OCI-LY7 (cell line): ENCODE measurements at regions not wholly inside any gene's neighbourhood (a gene's known extent, or its start where the extent isn't known, plus 50 kb on each side); places are given as distances from the start of the nearest gene placed in this dataset.

ENCODE experiments used
- BruUV-seq: library from RNA; stranded (reverse); fragments of 400-500 nt; replicated peaks from 2 replicates; lab custom pipeline; 2021; lab: Mats Ljungman, UMichigan
- CTCF ChIA-PET: fragments of 300-600 bp; sonication (Branson Sonifier 250); formaldehyde crosslinking; loops from one replicate; lab custom pipeline; 2022; ENCODE audit warnings: antibody characterized with exemption; ENCODE audit not compliant: unreplicated experiment; lab: Charles Lee
- POLR2A ChIA-PET: fragments of 300-600 bp; sonication (Branson Sonifier 250); formaldehyde crosslinking; loops from one replicate; lab custom pipeline; 2022; ENCODE audit warnings: antibody characterized with exemption; lab: Charles Lee
- DNase-seq: peaks from one replicate; pipeline ENCODE4 v3.0.0-alpha.2; 2015; ENCODE audit warnings: low spot score
- H2AFZ ChIP-seq: fragments of 200-600 bp; sonication (generic), shearing (Covaris generic); 2 replicates; pipeline ENCODE4 v1.6.1; 2014; ENCODE audit warnings: mild to moderate bottlenecking, antibody characterized with exemption, low read length, moderate library complexity
- H3K27ac ChIP-seq: fragments of 200-600 bp; sonication (generic); 2 replicates; pipeline ENCODE4 v1.5.1; 2014; ENCODE audit warnings: mixed run types, low read depth, mild to moderate bottlenecking, moderate library complexity, low read length, inconsistent platforms; ENCODE audit not compliant: poor library complexity, severe bottlenecking
- H3K36me3 ChIP-seq: fragments of 200-600 bp; sonication (generic); 2 replicates; pipeline ENCODE4 v1.6.1; 2014; ENCODE audit warnings: mild to moderate bottlenecking, antibody characterized with exemption, low read length, moderate library complexity, mixed read lengths; ENCODE audit not compliant: insufficient read depth
- H3K4me1 ChIP-seq: fragments of 200-600 bp; sonication (generic); 2 replicates; pipeline ENCODE4 v1.5.1; 2014; ENCODE audit warnings: mild to moderate bottlenecking, low read length; ENCODE audit not compliant: insufficient read depth, poor library complexity, severe bottlenecking
- H3K4me2 ChIP-seq: fragments of 200-600 bp; sonication (generic); 2 replicates; pipeline ENCODE4 v1.6.1; 2014; ENCODE audit warnings: mild to moderate bottlenecking, low read length
- H3K4me3 ChIP-seq: fragments of 200-600 bp; sonication (generic); 2 replicates; pipeline ENCODE4 v1.5.1; 2014; ENCODE audit warnings: mild to moderate bottlenecking, low read depth, low read length; ENCODE audit not compliant: poor library complexity, severe bottlenecking
- H3K79me2 ChIP-seq: fragments of 200-600 bp; sonication (generic); 2 replicates; pipeline ENCODE4 v1.6.1; 2016; ENCODE audit warnings: low read depth, mild to moderate bottlenecking, low read length, moderate library complexity, mixed read lengths; ENCODE audit not compliant: insufficient read depth
- H3K9me2 ChIP-seq: fragments of 200-600 bp; sonication (generic); 2 replicates; pipeline ENCODE4 v1.6.1; 2016; ENCODE audit warnings: mild to moderate bottlenecking, low read length, mixed read lengths; ENCODE audit not compliant: insufficient read depth
- H3K9me3 ChIP-seq: fragments of 200-600 bp; sonication (generic); 2 replicates; pipeline ENCODE4 v1.6.1; 2014; ENCODE audit warnings: mild to moderate bottlenecking, mixed run types, low read length, mixed read lengths
- H4K20me1 ChIP-seq: fragments of 200-600 bp; sonication (generic); 2 replicates; pipeline ENCODE4 v1.6.1; 2014; ENCODE audit warnings: mild to moderate bottlenecking, antibody characterized with exemption, low read length, moderate library complexity, mixed read lengths; ENCODE audit not compliant: insufficient read depth
- EZH2phosphoT487 ChIP-seq: fragments of 200-600 bp; sonication (generic); IDR thresholded peaks from 2 replicates; pipeline ENCODE4 v1.6.1; 2018; ENCODE audit warnings: low read depth, borderline replicate concordance, mild to moderate bottlenecking, mixed run types, antibody characterized with exemption, low read length, moderate library complexity, mixed read lengths
- intact Hi-C: fragments of 100-400 bp; cut with micrococcal nuclease; formaldehyde crosslinking; loops from one replicate; pipeline ENCODE4 v1.10.0; 2022; ENCODE audit not compliant: unreplicated experiment
- TF ChIP-seq, protein P1 (sequence below): fragments of 200-600 bp; sonication (generic); conservative IDR thresholded peaks from 2 replicates; pipeline ENCODE4 v1.5.1; 2014; ENCODE audit warnings: mild to moderate bottlenecking, antibody characterized with exemption, low read length, moderate library complexity, mixed read lengths

- H2AFZ ChIP-seq = no peak overlapping the region
- TF ChIP-seq, protein P1, sequence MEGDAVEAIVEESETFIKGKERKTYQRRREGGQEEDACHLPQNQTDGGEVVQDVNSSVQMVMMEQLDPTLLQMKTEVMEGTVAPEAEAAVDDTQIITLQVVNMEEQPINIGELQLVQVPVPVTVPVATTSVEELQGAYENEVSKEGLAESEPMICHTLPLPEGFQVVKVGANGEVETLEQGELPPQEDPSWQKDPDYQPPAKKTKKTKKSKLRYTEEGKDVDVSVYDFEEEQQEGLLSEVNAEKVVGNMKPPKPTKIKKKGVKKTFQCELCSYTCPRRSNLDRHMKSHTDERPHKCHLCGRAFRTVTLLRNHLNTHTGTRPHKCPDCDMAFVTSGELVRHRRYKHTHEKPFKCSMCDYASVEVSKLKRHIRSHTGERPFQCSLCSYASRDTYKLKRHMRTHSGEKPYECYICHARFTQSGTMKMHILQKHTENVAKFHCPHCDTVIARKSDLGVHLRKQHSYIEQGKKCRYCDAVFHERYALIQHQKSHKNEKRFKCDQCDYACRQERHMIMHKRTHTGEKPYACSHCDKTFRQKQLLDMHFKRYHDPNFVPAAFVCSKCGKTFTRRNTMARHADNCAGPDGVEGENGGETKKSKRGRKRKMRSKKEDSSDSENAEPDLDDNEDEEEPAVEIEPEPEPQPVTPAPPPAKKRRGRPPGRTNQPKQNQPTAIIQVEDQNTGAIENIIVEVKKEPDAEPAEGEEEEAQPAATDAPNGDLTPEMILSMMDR = no peak
- no peak for TF ChIP-seq EZH2phosphoT487
- no peaks in the 10 kb centered on the region for H3K4me1 ChIP-seq
- ChIA-PET POLR2A (no interaction called here), CTCF (no interaction called here)
- DNase-seq = no peak
- no peaks in the 10 kb centered on the region for H4K20me1 ChIP-seq
- no peaks in the 10 kb centered on the region for H3K9me2 ChIP-seq
- no peaks in the 10 kb centered on the region for H3K79me2 ChIP-seq
- H3K27ac ChIP-seq = no peak overlapping the region
- H3K4me3 ChIP-seq = no peak overlapping the region
- BruUV-seq = no TSS peak
- H3K9me3 ChIP-seq = no peaks in the 10 kb centered on the region
- intact Hi-C loops = loop anchor here (10.0 kb wide), 1 partner anchor 978 kb away; no protein-coding TSS in a partner anchor
- no peaks in the 10 kb centered on the region for H3K36me3 ChIP-seq
- no peak overlapping the region for H3K4me2 ChIP-seq
Measured at GRCh38 chr4:36417146-36417545, 135.7 kb downstream of the DTHD1 start.

DNA sequence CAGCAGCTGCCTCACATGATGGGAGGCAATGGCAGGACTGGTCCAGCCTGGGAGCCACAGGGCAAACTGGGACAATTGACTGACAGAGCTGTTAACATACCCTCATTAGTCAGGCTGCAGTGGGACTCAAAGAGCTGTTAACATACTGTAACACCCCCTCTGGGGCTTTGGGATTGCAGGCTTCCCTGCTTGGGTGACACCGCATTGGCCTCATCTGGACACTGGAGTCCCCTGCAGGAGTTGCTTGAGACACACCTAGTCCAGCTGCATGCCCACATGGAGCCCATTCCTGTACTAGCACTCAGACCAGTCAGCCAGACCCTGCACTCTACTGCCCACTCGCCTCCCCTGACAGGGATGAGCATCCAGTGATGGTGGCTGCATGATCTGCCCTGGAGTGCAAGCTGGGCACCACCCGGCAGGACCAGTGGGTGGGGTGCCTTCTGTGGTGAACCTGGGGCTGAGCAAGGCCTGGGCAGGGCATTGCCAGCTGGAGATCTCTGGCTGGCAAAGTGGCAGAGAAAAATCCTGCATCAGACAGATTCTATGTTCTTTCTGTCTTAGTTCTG lies 138.8 kb downstream of the DTHD1 start:
- CTCF ChIA-PET = no interaction called here
- Histone ChIP-seq H2AFZ (no peak overlapping the region), H3K36me3 (no peaks in the 10 kb centered on the region), H3K4me2 (no peak overlapping the region), H3K79me2 (no peaks in the 10 kb centered on the region), H3K4me3 (no peak overlapping the region), H4K20me1 (no peaks in the 10 kb centered on the region), H3K27ac (no peak overlapping the region), H3K9me2 (no peaks in the 10 kb centered on the region), H3K4me1 (no peaks in the 10 kb centered on the region), H3K9me3 (no peaks in the 10 kb centered on the region)
- POLR2A ChIA-PET = no interaction called here
- TF ChIP-seq, protein P1 = no peak
- TF ChIP-seq EZH2phosphoT487 = no peak
- DNase-seq = no peak
- BruUV-seq = no TSS peak
- intact Hi-C loops = no loop called here

DNA sequence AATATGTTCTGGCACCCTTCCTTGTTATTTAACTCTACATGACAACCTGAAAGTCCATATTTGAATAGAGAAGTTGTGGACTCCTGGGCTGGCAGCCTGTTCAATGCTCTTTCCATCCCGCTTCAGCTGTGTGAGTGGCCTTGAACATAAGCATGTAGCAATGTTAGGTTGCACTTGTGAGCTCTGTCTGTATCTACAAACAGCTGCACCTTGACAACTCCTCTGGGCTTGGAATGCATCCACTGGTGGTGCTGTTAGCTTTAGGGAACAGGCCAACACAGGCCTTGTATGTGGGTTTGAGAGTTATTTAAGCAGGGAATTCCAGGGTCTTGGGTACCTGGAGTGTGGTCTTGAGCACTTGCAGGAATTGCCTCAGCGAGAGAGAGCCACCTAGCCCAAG lies 141.2 kb downstream of the DTHD1 start:
- no peaks in the 10 kb centered on the region for H3K79me2 ChIP-seq
- no TSS peak for BruUV-seq
- intact Hi-C loops = no loop called here
- H4K20me1 ChIP-seq = no peaks in the 10 kb centered on the region
- H3K4me3 ChIP-seq = no peak overlapping the region
- H3K4me1 ChIP-seq = no peaks in the 10 kb centered on the region
- H3K36me3 ChIP-seq = no peaks in the 10 kb centered on the region
- no peak for DNase-seq
- H3K4me2 ChIP-seq = no peak overlapping the region
- H3K9me2 ChIP-seq = no peaks in the 10 kb centered on the region
- H3K9me3 ChIP-seq = no peaks in the 10 kb centered on the region
- POLR2A ChIA-PET = no interaction called here
- TF ChIP-seq, protein P1 = no peak
- TF ChIP-seq EZH2phosphoT487 = no peak
- H2AFZ ChIP-seq = no peak overlapping the region
- no peak overlapping the region for H3K27ac ChIP-seq
- CTCF ChIA-PET = no interaction called here
